ENCODE measurements at regions not wholly inside any gene's neighbourhood (a gene's known extent, or its start where the extent isn't known, plus 50 kb on each side); places are given as distances from the start of the nearest gene placed in this dataset.

DNA sequence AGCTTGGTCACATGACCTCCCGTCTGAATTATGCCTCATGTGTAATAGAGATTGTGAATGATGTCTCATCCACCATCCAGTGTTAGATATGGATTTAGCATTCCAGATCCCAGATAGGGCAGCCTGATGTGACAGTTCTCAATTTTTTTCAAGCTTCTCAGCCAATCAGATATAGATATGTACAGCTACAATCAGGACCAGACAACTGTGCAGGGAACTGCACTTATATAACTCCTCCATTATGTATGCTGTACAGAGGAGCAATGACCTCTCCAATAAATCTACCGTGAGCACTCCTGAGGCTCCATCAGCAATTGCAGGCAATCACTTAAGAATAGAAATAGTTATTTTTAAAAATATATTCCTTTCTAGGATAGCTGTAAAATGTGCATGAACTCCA, 722.8 kb upstream of the SOX9 start:
- TF ChIP-seq, protein P1, sequence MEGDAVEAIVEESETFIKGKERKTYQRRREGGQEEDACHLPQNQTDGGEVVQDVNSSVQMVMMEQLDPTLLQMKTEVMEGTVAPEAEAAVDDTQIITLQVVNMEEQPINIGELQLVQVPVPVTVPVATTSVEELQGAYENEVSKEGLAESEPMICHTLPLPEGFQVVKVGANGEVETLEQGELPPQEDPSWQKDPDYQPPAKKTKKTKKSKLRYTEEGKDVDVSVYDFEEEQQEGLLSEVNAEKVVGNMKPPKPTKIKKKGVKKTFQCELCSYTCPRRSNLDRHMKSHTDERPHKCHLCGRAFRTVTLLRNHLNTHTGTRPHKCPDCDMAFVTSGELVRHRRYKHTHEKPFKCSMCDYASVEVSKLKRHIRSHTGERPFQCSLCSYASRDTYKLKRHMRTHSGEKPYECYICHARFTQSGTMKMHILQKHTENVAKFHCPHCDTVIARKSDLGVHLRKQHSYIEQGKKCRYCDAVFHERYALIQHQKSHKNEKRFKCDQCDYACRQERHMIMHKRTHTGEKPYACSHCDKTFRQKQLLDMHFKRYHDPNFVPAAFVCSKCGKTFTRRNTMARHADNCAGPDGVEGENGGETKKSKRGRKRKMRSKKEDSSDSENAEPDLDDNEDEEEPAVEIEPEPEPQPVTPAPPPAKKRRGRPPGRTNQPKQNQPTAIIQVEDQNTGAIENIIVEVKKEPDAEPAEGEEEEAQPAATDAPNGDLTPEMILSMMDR (conservative IDR thresholded peaks at IDR 0.05) = no peak
- no peak for TF ChIP-seq EZH2 (IDR thresholded peaks at IDR 0.05; ENCODE audit: low read depth)

Data from PC-9 (cell line).